ENCODE measurements at regions not wholly inside any gene's neighbourhood (a gene's known extent, or its start where the extent isn't known, plus 50 kb on each side); places are given as distances from the start of the nearest gene placed in this dataset.

- no peaks in the 10 kb centered on the region for H3K27me3 ChIP-seq (ENCODE audit: control insufficient read depth, insufficient read depth, low read length)
- H3K36me3 ChIP-seq (ENCODE audit: control insufficient read depth, insufficient read depth, low read length), result no peaks in the 10 kb centered on the region
- no peaks in the 10 kb centered on the region for H3K4me1 ChIP-seq (ENCODE audit: control insufficient read depth, insufficient read depth, low read length)
- no peak overlapping the region for H3K4me3 ChIP-seq (ENCODE audit: low read length)
- no peak overlapping the region for H3K27ac ChIP-seq (ENCODE audit: low read depth, low read length)
- H3K9ac ChIP-seq (ENCODE audit: low read length), result no peak overlapping the region
Observed at GRCh38 chr22:49196046-49196511, 631.6 kb downstream of the BRD1 start.

- no peaks in the 10 kb centered on the region for H3K36me3 ChIP-seq (ENCODE audit: control insufficient read depth, insufficient read depth, low read length)
- no peak overlapping the region for H3K4me3 ChIP-seq (ENCODE audit: low read length)
Observed at GRCh38 chr22:49195636-49196035, 632.0 kb downstream of the BRD1 start.

GRCh38 chr22:49193901-49194465 lies 633.7 kb downstream of the BRD1 start:
- no peaks in the 10 kb centered on the region for H3K36me3 ChIP-seq (ENCODE audit: control insufficient read depth, insufficient read depth, low read length)
- no peaks in the 10 kb centered on the region for H3K27me3 ChIP-seq (ENCODE audit: control insufficient read depth, insufficient read depth, low read length)

More at GRCh38 chr22:49195636-49196035, 632.0 kb downstream of the BRD1 start:
- Histone ChIP-seq H3K27me3 (ENCODE audit: control insufficient read depth, insufficient read depth, low read length) (no peaks in the 10 kb centered on the region), H3K27ac (ENCODE audit: low read depth, low read length) (no peak overlapping the region), H3K9ac (ENCODE audit: low read length) (no peak overlapping the region), H3K4me1 (ENCODE audit: control insufficient read depth, insufficient read depth, low read length) (no peaks in the 10 kb centered on the region)

GRCh38 chr22:49193348-49193747 lies 634.3 kb downstream of the BRD1 start:
- Histone ChIP-seq H3K36me3 (ENCODE audit: control insufficient read depth, insufficient read depth, low read length) (no peaks in the 10 kb centered on the region), H3K4me3 (ENCODE audit: low read length) (no peak overlapping the region), H3K27ac (ENCODE audit: low read depth, low read length) (no peak overlapping the region), H3K4me1 (ENCODE audit: control insufficient read depth, insufficient read depth, low read length) (no peaks in the 10 kb centered on the region), H3K27me3 (ENCODE audit: control insufficient read depth, insufficient read depth, low read length) (no peaks in the 10 kb centered on the region), H3K9ac (ENCODE audit: low read length) (no peak overlapping the region)

More at GRCh38 chr22:49193901-49194465, 633.7 kb downstream of the BRD1 start:
- no peak overlapping the region for H3K9ac ChIP-seq (ENCODE audit: low read length)
- no peak overlapping the region for H3K4me3 ChIP-seq (ENCODE audit: low read length)
- H3K4me1 ChIP-seq (ENCODE audit: control insufficient read depth, insufficient read depth, low read length), result no peaks in the 10 kb centered on the region
- H3K27ac ChIP-seq (ENCODE audit: low read depth, low read length), result no peak overlapping the region

- Histone ChIP-seq H3K9ac (ENCODE audit: low read length) (no peak overlapping the region), H3K4me3 (ENCODE audit: low read length) (no peak overlapping the region), H3K36me3 (ENCODE audit: control insufficient read depth, insufficient read depth, low read length) (no peaks in the 10 kb centered on the region), H3K4me1 (ENCODE audit: control insufficient read depth, insufficient read depth, low read length) (no peaks in the 10 kb centered on the region), H3K27ac (ENCODE audit: low read depth, low read length) (no peak overlapping the region), H3K27me3 (ENCODE audit: control insufficient read depth, insufficient read depth, low read length) (no peaks in the 10 kb centered on the region)
Observed at GRCh38 chr22:49192857-49193250, 634.8 kb downstream of the BRD1 start.

GRCh38 chr22:49192180-49192856 lies 635.4 kb downstream of the BRD1 start:
- H3K9ac ChIP-seq (ENCODE audit: low read length), result no peak overlapping the region

GRCh38 chr22:49191506-49191980 lies 636.1 kb downstream of the BRD1 start:
- Histone ChIP-seq H3K4me1 (ENCODE audit: control insufficient read depth, insufficient read depth, low read length) (no peaks in the 10 kb centered on the region), H3K36me3 (ENCODE audit: control insufficient read depth, insufficient read depth, low read length) (no peaks in the 10 kb centered on the region), H3K9ac (ENCODE audit: low read length) (no peak overlapping the region), H3K27ac (ENCODE audit: low read depth, low read length) (no peak overlapping the region), H3K27me3 (ENCODE audit: control insufficient read depth, insufficient read depth, low read length) (no peaks in the 10 kb centered on the region), H3K4me3 (ENCODE audit: low read length) (no peak overlapping the region)

More at GRCh38 chr22:49192180-49192856, 635.4 kb downstream of the BRD1 start:
- H3K27me3 ChIP-seq (ENCODE audit: control insufficient read depth, insufficient read depth, low read length), result no peaks in the 10 kb centered on the region
- H3K36me3 ChIP-seq (ENCODE audit: control insufficient read depth, insufficient read depth, low read length), result no peaks in the 10 kb centered on the region
- H3K27ac ChIP-seq (ENCODE audit: low read depth, low read length), result no peak overlapping the region
- H3K4me1 ChIP-seq (ENCODE audit: control insufficient read depth, insufficient read depth, low read length), result no peaks in the 10 kb centered on the region
- H3K4me3 ChIP-seq (ENCODE audit: low read length), result no peak overlapping the region

- no peak overlapping the region for H3K4me3 ChIP-seq (ENCODE audit: low read length)
- H3K27ac ChIP-seq (ENCODE audit: low read depth, low read length), result no peak overlapping the region
- H3K36me3 ChIP-seq (ENCODE audit: control insufficient read depth, insufficient read depth, low read length), result no peaks in the 10 kb centered on the region
- H3K27me3 ChIP-seq (ENCODE audit: control insufficient read depth, insufficient read depth, low read length), result no peaks in the 10 kb centered on the region
- no peaks in the 10 kb centered on the region for H3K4me1 ChIP-seq (ENCODE audit: control insufficient read depth, insufficient read depth, low read length)
- H3K9ac ChIP-seq (ENCODE audit: low read length), result no peak overlapping the region
Observed at GRCh38 chr22:49190816-49191505, 636.7 kb downstream of the BRD1 start.

- Histone ChIP-seq H3K4me3 (ENCODE audit: low read length) (no peak overlapping the region), H3K9ac (ENCODE audit: low read length) (no peak overlapping the region), H3K27me3 (ENCODE audit: control insufficient read depth, insufficient read depth, low read length) (no peaks in the 10 kb centered on the region), H3K36me3 (ENCODE audit: control insufficient read depth, insufficient read depth, low read length) (no peaks in the 10 kb centered on the region), H3K27ac (ENCODE audit: low read depth, low read length) (no peak overlapping the region), H3K4me1 (ENCODE audit: control insufficient read depth, insufficient read depth, low read length) (no peaks in the 10 kb centered on the region)
Observed at GRCh38 chr22:49189871-49190270, 637.8 kb downstream of the BRD1 start.

GRCh38 chr22:49188591-49188990 lies 639.1 kb downstream of the BRD1 start:
- H3K36me3 ChIP-seq (ENCODE audit: control insufficient read depth, insufficient read depth, low read length), result no peaks in the 10 kb centered on the region
- H3K27ac ChIP-seq (ENCODE audit: low read depth, low read length), result no peak overlapping the region
- no peaks in the 10 kb centered on the region for H3K4me1 ChIP-seq (ENCODE audit: control insufficient read depth, insufficient read depth, low read length)
- no peak overlapping the region for H3K9ac ChIP-seq (ENCODE audit: low read length)
- H3K27me3 ChIP-seq (ENCODE audit: control insufficient read depth, insufficient read depth, low read length), result no peaks in the 10 kb centered on the region
- H3K4me3 ChIP-seq (ENCODE audit: low read length), result no peak overlapping the region

- H3K9ac ChIP-seq (ENCODE audit: low read length), result no peak overlapping the region
- H3K4me1 ChIP-seq (ENCODE audit: control insufficient read depth, insufficient read depth, low read length), result no peaks in the 10 kb centered on the region
- no peaks in the 10 kb centered on the region for H3K36me3 ChIP-seq (ENCODE audit: control insufficient read depth, insufficient read depth, low read length)
- H3K27ac ChIP-seq (ENCODE audit: low read depth, low read length), result no peak overlapping the region
- H3K4me3 ChIP-seq (ENCODE audit: low read length), result no peak overlapping the region
- no peaks in the 10 kb centered on the region for H3K27me3 ChIP-seq (ENCODE audit: control insufficient read depth, insufficient read depth, low read length)
Observed at GRCh38 chr22:49188091-49188490, 639.6 kb downstream of the BRD1 start.

GRCh38 chr22:49186762-49187161 lies 640.9 kb downstream of the BRD1 start:
- no peak overlapping the region for H3K4me3 ChIP-seq (ENCODE audit: low read length)
- H3K9ac ChIP-seq (ENCODE audit: low read length), result no peak overlapping the region
- H3K27me3 ChIP-seq (ENCODE audit: control insufficient read depth, insufficient read depth, low read length), result no peaks in the 10 kb centered on the region
- no peak overlapping the region for H3K27ac ChIP-seq (ENCODE audit: low read depth, low read length)
- H3K4me1 ChIP-seq (ENCODE audit: control insufficient read depth, insufficient read depth, low read length), result no peaks in the 10 kb centered on the region
- no peaks in the 10 kb centered on the region for H3K36me3 ChIP-seq (ENCODE audit: control insufficient read depth, insufficient read depth, low read length)
